ENCODE measurements at regions not wholly inside any gene's neighbourhood (a gene's known extent, or its start where the extent isn't known, plus 50 kb on each side); places are given as distances from the start of the nearest gene placed in this dataset.

DNA sequence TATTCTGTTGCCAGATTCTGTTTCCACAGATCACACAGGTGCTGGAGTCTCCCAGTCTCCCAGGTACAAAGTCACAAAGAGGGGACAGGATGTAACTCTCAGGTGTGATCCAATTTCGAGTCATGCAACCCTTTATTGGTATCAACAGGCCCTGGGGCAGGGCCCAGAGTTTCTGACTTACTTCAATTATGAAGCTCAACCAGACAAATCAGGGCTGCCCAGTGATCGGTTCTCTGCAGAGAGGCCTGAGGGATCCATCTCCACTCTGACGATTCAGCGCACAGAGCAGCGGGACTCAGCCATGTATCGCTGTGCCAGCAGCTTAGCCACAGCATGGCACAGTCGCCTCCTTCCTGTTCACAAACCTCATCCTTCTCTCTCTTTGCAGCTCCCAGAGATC lies 237.5 kb upstream of the PRSS1 start:
- no peak for TF ChIP-seq EZH2 (IDR thresholded peaks at IDR 0.05; ENCODE audit: low read length)
- TF ChIP-seq, protein P1, sequence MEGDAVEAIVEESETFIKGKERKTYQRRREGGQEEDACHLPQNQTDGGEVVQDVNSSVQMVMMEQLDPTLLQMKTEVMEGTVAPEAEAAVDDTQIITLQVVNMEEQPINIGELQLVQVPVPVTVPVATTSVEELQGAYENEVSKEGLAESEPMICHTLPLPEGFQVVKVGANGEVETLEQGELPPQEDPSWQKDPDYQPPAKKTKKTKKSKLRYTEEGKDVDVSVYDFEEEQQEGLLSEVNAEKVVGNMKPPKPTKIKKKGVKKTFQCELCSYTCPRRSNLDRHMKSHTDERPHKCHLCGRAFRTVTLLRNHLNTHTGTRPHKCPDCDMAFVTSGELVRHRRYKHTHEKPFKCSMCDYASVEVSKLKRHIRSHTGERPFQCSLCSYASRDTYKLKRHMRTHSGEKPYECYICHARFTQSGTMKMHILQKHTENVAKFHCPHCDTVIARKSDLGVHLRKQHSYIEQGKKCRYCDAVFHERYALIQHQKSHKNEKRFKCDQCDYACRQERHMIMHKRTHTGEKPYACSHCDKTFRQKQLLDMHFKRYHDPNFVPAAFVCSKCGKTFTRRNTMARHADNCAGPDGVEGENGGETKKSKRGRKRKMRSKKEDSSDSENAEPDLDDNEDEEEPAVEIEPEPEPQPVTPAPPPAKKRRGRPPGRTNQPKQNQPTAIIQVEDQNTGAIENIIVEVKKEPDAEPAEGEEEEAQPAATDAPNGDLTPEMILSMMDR (optimal IDR thresholded peaks at IDR 0.05 in 1 of 3, IDR thresholded peaks at IDR 0.05 in 1 of 3, conservative IDR thresholded peaks at IDR 0.05 in 1 of 3; ENCODE audit: extremely low read depth in 1 of 3, insufficient read depth in 2 of 3, low read length in 3 of 3): no peak
